ENCODE measurements at regions not wholly inside any gene's neighbourhood (a gene's known extent, or its start where the extent isn't known, plus 50 kb on each side); places are given as distances from the start of the nearest gene placed in this dataset.

DNA sequence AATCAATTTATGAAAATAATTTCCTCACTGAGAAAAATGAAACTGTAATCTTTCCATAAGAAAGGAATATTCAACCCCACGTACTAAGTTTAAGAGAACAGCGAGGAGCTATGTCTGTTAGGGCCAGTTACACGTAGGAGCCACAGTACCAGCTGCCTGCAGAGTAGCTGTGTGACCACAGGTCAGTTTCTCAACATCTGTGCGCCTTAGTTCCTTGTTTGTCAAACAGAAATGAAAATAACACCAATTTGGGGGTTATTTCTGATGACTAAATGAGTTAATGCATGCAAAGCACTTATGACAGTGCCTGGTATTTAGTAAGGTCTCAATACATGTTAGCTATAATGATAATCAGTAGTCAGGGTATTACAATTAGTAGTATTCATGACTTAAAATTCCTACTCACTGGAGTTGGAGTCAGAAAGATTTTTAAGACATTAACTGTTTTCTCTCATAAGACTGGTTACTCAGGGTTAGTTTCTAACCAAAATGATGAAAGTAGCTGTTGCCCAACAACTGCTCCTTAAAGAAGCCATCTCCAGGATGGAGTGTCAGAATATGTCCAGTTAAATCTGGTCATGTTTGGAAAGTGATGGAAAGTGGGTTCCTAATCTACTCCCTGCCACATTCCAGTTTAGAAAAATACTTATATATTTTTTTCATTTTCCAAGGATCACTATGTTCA is 85.8 kb upstream of the ZNF648 start:
- TF ChIP-seq CTCF (conservative IDR thresholded peaks at IDR 0.05): no peak
- no peaks in the 10 kb centered on the region for H3K79me2 ChIP-seq (ENCODE audit: insufficient read depth, low read length)
- no peaks in the 10 kb centered on the region for H3K9me3 ChIP-seq (ENCODE audit: control insufficient read depth, low read depth, low read length)
- DNase-seq: no peak
- no peaks in the 10 kb centered on the region for H3K9me3 Mint-ChIP-seq
- no peaks in the 10 kb centered on the region for H3K36me3 Mint-ChIP-seq (ENCODE audit: insufficient read depth in 1 of 3, low read depth in 3 of 3)
- no peak overlapping the region for H2BK12ac ChIP-seq (ENCODE audit: insufficient read length, low read depth, low read length)
- H3K14ac ChIP-seq (ENCODE audit: insufficient read depth, low read length): no peak overlapping the region
- no peak overlapping the region for H3K23ac ChIP-seq (ENCODE audit: insufficient read length, low read depth, low read length)
- H4K20me1 ChIP-seq (ENCODE audit: control insufficient read depth, insufficient read depth, insufficient read length): no peaks in the 10 kb centered on the region
- H3K4me3 Mint-ChIP-seq: no peak overlapping the region
- H3K27ac Mint-ChIP-seq: no peak overlapping the region
- no peaks in the 10 kb centered on the region for H3K23me2 ChIP-seq (ENCODE audit: insufficient read length, low read depth, low read length, poor library complexity, severe bottlenecking)
- peaks cover 17 to 26% of the 10 kb centered on the region in 2 experiments for H3K4me1 Mint-ChIP-seq
- H3K56ac ChIP-seq (ENCODE audit: insufficient read length, low read depth, low read length): no peak overlapping the region
- no peaks in the 10 kb centered on the region for H3K79me1 ChIP-seq (ENCODE audit: insufficient read depth, low read depth, low read length, poor library complexity, severe bottlenecking)
- no peak overlapping the region for H2AFZ ChIP-seq (ENCODE audit: low read length)
- no peak overlapping the region for H4K91ac ChIP-seq (ENCODE audit: insufficient read length, low read depth, low read length)
- H3K27me3 Mint-ChIP-seq (ENCODE audit: low read depth): no peaks in the 10 kb centered on the region; the same call in 1 of the 2 replicates
- no peak overlapping the region for H3K9ac ChIP-seq (ENCODE audit: extremely low read depth, insufficient read length, low read length)
- H3K4ac ChIP-seq (ENCODE audit: low read depth, low read length): no peak overlapping the region
- no peak overlapping the region for H2BK120ac ChIP-seq (ENCODE audit: low read depth, low read length, poor library complexity, severe bottlenecking)
- no peak overlapping the region for H2BK15ac ChIP-seq (ENCODE audit: low read depth, low read length)
- no peak overlapping the region for H4K8ac ChIP-seq (replicated peaks; ENCODE audit: insufficient read length, low read depth, low read length)
- WGBS (ENCODE audit: extremely low coverage, insufficient read length, low lambda C conversion rate): no CpG with 5 or more reads among the region's 4 CpGs
- H3K4me1 ChIP-seq (ENCODE audit: insufficient read depth, low read length): no peaks in the 10 kb centered on the region
- no peak overlapping the region for H2BK20ac ChIP-seq (ENCODE audit: low read depth, low read length, poor library complexity, severe bottlenecking)
- no peak overlapping the region for H4K5ac ChIP-seq (ENCODE audit: insufficient read length, low read depth, low read length)
- no peak overlapping the region for H2AK5ac ChIP-seq (ENCODE audit: insufficient read length, low read length)
- H3K27me3 ChIP-seq (ENCODE audit: insufficient read depth, low read length): no peaks in the 10 kb centered on the region
- H3T11ph ChIP-seq (ENCODE audit: low read length): no peak overlapping the region
- no peak overlapping the region for H2BK5ac ChIP-seq (ENCODE audit: insufficient read length, low read length)
- no peak overlapping the region for H3K27ac ChIP-seq (ENCODE audit: insufficient read length, low read depth, low read length)
- H3K4me2 ChIP-seq (ENCODE audit: insufficient read depth, insufficient read length, low read length): no peak overlapping the region
- H3K18ac ChIP-seq (ENCODE audit: insufficient read length, low read depth, low read length): no peak overlapping the region

All from H9 (cell line).